ENCODE measurements at regions not wholly inside any gene's neighbourhood (a gene's known extent, or its start where the extent isn't known, plus 50 kb on each side); places are given as distances from the start of the nearest gene placed in this dataset.
"Not testable (repeated sequence)": the region's sequence is repeated elsewhere in the genome, so short reads cannot be mapped to it uniquely, and the experiment has no call there.

GRCh38 chr10:111600772-111601171 is 523.9 kb downstream of the ADRA2A start:
- TF ChIP-seq, protein P1, sequence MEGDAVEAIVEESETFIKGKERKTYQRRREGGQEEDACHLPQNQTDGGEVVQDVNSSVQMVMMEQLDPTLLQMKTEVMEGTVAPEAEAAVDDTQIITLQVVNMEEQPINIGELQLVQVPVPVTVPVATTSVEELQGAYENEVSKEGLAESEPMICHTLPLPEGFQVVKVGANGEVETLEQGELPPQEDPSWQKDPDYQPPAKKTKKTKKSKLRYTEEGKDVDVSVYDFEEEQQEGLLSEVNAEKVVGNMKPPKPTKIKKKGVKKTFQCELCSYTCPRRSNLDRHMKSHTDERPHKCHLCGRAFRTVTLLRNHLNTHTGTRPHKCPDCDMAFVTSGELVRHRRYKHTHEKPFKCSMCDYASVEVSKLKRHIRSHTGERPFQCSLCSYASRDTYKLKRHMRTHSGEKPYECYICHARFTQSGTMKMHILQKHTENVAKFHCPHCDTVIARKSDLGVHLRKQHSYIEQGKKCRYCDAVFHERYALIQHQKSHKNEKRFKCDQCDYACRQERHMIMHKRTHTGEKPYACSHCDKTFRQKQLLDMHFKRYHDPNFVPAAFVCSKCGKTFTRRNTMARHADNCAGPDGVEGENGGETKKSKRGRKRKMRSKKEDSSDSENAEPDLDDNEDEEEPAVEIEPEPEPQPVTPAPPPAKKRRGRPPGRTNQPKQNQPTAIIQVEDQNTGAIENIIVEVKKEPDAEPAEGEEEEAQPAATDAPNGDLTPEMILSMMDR (IDR thresholded peaks at IDR 0.05), result no peak
- no peak for DNase-seq (ENCODE audit: low spot score in 2 of 2)
- no peaks in the 10 kb centered on the region for H3K27me3 ChIP-seq
- H3K9me3 ChIP-seq, result no peaks in the 10 kb centered on the region
- no peaks in the 10 kb centered on the region for H3K36me3 ChIP-seq
- peaks cover 0 to 5% (median 0%) of the 10 kb centered on the region in 4 donors for H3K4me1 ChIP-seq
- H3K4me3 ChIP-seq, result no peak overlapping the region
- 58 to 61% methylated on average over 3 of the region's 3 CpGs for WGBS, 2 donors
- H3K27ac ChIP-seq, result no peak overlapping the region

- Histone ChIP-seq H3K27ac (no peak overlapping the region), H3K27me3 (no peaks in the 10 kb centered on the region), H3K4me3 (no peak overlapping the region), H3K4me1 (no peaks in the 10 kb centered on the region), H3K9me3 (no peaks in the 10 kb centered on the region), H3K36me3 (no peaks in the 10 kb centered on the region)
- 87 to 89% methylated on average over 1 of the region's 1 CpG for WGBS, 2 donors
- DNase-seq (ENCODE audit: low spot score in 2 of 2), result no peak
- TF ChIP-seq POLR2A (IDR thresholded peaks at IDR 0.05) (no peak), EP300 (IDR thresholded peaks at IDR 0.05) (no peak)
- TF ChIP-seq, protein P1 (IDR thresholded peaks at IDR 0.05), result no peak
Observed at GRCh38 chr10:111612273-111612672, 535.4 kb downstream of the ADRA2A start.

DNA sequence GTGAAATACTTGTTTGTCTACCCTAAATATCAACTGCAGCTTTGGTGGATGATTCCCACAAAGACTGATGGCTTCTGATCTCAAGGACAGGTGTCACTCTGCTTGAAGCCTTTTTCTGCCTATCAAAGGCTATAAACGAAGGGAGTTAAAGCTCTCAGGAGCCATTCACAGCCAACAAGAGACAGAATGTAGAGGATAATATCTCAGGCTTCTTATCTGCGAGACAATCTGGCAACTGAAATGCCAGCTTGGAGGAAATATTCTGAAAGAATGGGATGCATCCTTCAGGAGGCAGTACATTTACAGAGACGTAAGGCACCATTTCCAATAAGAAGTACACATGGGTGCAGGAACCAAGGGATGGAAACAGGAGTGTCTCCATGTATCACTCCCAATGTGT is 549.4 kb downstream of the GPAM start:
- peaks cover 0 to 10% (median 0%) of the 10 kb centered on the region in 4 donors for H3K9me3 ChIP-seq
- no peak overlapping the region for H3K4me3 ChIP-seq
- TF ChIP-seq POLR2A (IDR thresholded peaks at IDR 0.05) (no peak), EP300 (IDR thresholded peaks at IDR 0.05) (no peak)
- TF ChIP-seq, protein P1 (IDR thresholded peaks at IDR 0.05), result no peak
- H3K4me1 ChIP-seq, result no peaks in the 10 kb centered on the region
- no peak for DNase-seq (ENCODE audit: low spot score in 2 of 2)
- no peak overlapping the region for H3K27ac ChIP-seq
- H3K36me3 ChIP-seq, result no peaks in the 10 kb centered on the region
- no peaks in the 10 kb centered on the region for H3K27me3 ChIP-seq
- 83 to 88% methylated on average over 3 of the region's 3 CpGs for WGBS, 2 donors

DNA sequence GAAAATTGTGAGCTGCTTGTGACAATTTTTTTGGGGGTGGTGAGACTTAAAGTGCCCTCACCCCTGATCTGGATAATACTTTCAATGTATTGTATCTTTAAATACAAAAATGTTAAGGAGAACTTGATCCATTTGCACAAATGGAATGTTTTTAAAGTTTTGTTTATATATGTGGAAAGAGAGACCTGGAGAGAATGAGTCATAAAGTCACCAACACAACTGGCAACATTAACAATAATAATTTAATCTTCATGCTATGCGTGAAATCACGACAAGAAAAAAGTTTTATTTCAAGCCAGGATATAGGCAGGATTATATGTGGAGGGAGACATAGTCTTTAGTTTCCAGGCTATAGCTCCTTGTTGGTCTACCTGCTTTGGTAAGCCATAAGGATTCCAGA is 537.5 kb downstream of the GPAM start:
- Histone ChIP-seq H3K4me1 (no peaks in the 10 kb centered on the region), H3K9me3 (peaks cover 0 to 24% (median 1%) of the 10 kb centered on the region in 4 donors), H3K27me3 (no peaks in the 10 kb centered on the region), H3K27ac (no peak overlapping the region), H3K4me3 (no peak overlapping the region), H3K36me3 (no peaks in the 10 kb centered on the region)
- TF ChIP-seq POLR2A (IDR thresholded peaks at IDR 0.05) (no peak), EP300 (IDR thresholded peaks at IDR 0.05) (no peak)
- TF ChIP-seq, protein P1 (IDR thresholded peaks at IDR 0.05), result no peak
- WGBS, 2 donors, result 70 to 85% methylated on average over 2 of the region's 2 CpGs
- no peak for DNase-seq (ENCODE audit: low spot score in 2 of 2)

GRCh38 chr10:111648046-111648445 is 535.5 kb downstream of the GPAM start:
- Histone ChIP-seq H3K4me1 (no peaks in the 10 kb centered on the region), H3K9me3 (peaks cover 0 to 24% (median 1%) of the 10 kb centered on the region in 4 donors), H3K27me3 (no peaks in the 10 kb centered on the region), H3K36me3 (no peaks in the 10 kb centered on the region), H3K27ac (no peak overlapping the region), H3K4me3 (no peak overlapping the region)
- 52 to 65% methylated on average over 2 of the region's 2 CpGs for WGBS, 2 donors
- TF ChIP-seq EP300 (IDR thresholded peaks at IDR 0.05) (no peak), POLR2A (IDR thresholded peaks at IDR 0.05) (no peak)
- TF ChIP-seq, protein P1 (IDR thresholded peaks at IDR 0.05), result no peak
- DNase-seq (ENCODE audit: low spot score in 2 of 2), result no peak

DNA sequence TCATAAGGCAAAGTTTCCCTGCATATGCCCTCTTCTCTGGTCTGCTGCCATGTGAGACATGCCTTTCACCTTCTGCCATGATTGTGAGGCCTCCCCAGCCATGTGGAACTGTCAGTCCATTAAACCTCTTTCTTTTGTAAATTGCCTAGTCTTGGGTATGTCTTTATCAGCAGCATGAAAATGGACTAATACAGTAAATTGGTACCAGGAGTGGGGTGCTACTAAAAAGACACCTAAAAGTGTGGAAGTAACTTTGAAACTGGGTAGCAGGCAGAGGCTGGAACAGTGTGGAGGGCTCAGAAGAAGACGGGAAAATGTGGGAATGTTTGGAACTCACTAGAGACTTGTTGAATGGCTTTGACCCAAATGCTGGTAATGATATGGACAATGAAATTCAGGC is 534.5 kb downstream of the GPAM start:
- H3K27ac ChIP-seq; DNase-seq (ENCODE audit: low spot score in 2 of 2); H3K4me1 ChIP-seq; H3K36me3 ChIP-seq; H3K4me3 ChIP-seq; H3K27me3 ChIP-seq: not testable (repeated sequence)
- peaks cover 0 to 24% (median 1%) of the 10 kb centered on the region in 4 donors for H3K9me3 ChIP-seq
- 92 to 100% methylated on average over 1 of the region's 1 CpG for WGBS, 2 donors
